A673 (cell line): ENCODE measurements at regions not wholly inside any gene's neighbourhood (a gene's known extent, or its start where the extent isn't known, plus 50 kb on each side); places are given as distances from the start of the nearest gene placed in this dataset.

ENCODE experiments used
- BruUV-seq: library from RNA; stranded (reverse); fragments of 400-500 nt; replicated peaks from 2 replicates; lab custom pipeline; 2021; lab: Mats Ljungman, UMichigan
- CTCF ChIA-PET: fragments of 300-600 bp; sonication (Branson Sonifier 250); formaldehyde crosslinking; loops from one replicate; lab custom pipeline; 2022; ENCODE audit warnings: antibody characterized with exemption; lab: Charles Lee
- POLR2A ChIA-PET: fragments of 300-600 bp; sonication (Branson Sonifier 250); formaldehyde crosslinking; loops from one replicate; lab custom pipeline; 2022; ENCODE audit warnings: antibody characterized with exemption; ENCODE audit not compliant: low non-redundant PET; lab: Charles Lee
- DNase-seq: peaks from one replicate; pipeline ENCODE4 v3.0.0-alpha.2; 2015; ENCODE audit warnings: low spot score
- H3K27ac ChIP-seq: fragments of 200-600 bp; sonication (generic); 2 replicates; pipeline ENCODE4 v1.5.1; 2016; ENCODE audit warnings: mixed run types, low read depth, mild to moderate bottlenecking, mixed read lengths, antibody characterized with exemption, low read length; ENCODE audit not compliant: poor library complexity, severe bottlenecking
- H3K27me3 ChIP-seq: fragments of 200-600 bp; sonication (generic); replicated peaks from 2 replicates; pipeline ENCODE4 v1.6.1; 2017; ENCODE audit warnings: mixed run types, low read depth, mild to moderate bottlenecking, mixed read lengths, antibody characterized with exemption, low read length; ENCODE audit not compliant: insufficient read depth, poor library complexity
- H3K36me3 ChIP-seq: fragments of 200-600 bp; sonication (generic); 2 replicates; pipeline ENCODE4 v1.6.1; 2016; ENCODE audit warnings: mixed run types, mild to moderate bottlenecking, mixed read lengths, antibody characterized with exemption, low read length; ENCODE audit not compliant: insufficient read depth, poor library complexity, severe bottlenecking
- H3K4me1 ChIP-seq: fragments of 200-600 bp; sonication (generic); 2 replicates; pipeline ENCODE4 v1.6.1; 2017; ENCODE audit warnings: mixed run types, mild to moderate bottlenecking, mixed read lengths, antibody characterized with exemption, low read length; ENCODE audit not compliant: insufficient read depth, poor library complexity, severe bottlenecking
- H3K4me3 ChIP-seq: fragments of 200-600 bp; sonication (generic); 2 replicates; pipeline ENCODE4 v1.5.1; 2016; ENCODE audit warnings: low read depth, mixed run types, mild to moderate bottlenecking, mixed read lengths, low read length; ENCODE audit not compliant: poor library complexity, severe bottlenecking
- H3K9me3 ChIP-seq: fragments of 200-600 bp; sonication (generic); 2 replicates; pipeline ENCODE4 v1.6.1; 2016; ENCODE audit warnings: mixed run types, low read depth, mild to moderate bottlenecking, mixed read lengths, antibody characterized with exemption, low read length; ENCODE audit not compliant: poor library complexity, severe bottlenecking
- EZH2 ChIP-seq: fragments of 200-600 bp; sonication (generic); IDR thresholded peaks from 2 replicates; pipeline ENCODE4 v1.6.1; 2017; ENCODE audit warnings: borderline replicate concordance, low read depth, mild to moderate bottlenecking, mixed read lengths, antibody characterized with exemption, low read length; ENCODE audit not compliant: poor library complexity, severe bottlenecking
- intact Hi-C: fragments of 100-400 bp; cut with micrococcal nuclease; formaldehyde crosslinking; loops from one replicate; pipeline ENCODE4 v1.10.0; 2022; ENCODE audit not compliant: unreplicated experiment
- TF ChIP-seq, protein P1 (sequence below): fragments of 300-800, 200-600 bp; sonication (generic); conservative IDR thresholded peaks from 2 replicates; pipeline ENCODE4 v1.5.1; 2017; ENCODE audit warnings: low read depth, mild to moderate bottlenecking, antibody characterized with exemption, low read length, moderate library complexity, mixed read lengths

DNA sequence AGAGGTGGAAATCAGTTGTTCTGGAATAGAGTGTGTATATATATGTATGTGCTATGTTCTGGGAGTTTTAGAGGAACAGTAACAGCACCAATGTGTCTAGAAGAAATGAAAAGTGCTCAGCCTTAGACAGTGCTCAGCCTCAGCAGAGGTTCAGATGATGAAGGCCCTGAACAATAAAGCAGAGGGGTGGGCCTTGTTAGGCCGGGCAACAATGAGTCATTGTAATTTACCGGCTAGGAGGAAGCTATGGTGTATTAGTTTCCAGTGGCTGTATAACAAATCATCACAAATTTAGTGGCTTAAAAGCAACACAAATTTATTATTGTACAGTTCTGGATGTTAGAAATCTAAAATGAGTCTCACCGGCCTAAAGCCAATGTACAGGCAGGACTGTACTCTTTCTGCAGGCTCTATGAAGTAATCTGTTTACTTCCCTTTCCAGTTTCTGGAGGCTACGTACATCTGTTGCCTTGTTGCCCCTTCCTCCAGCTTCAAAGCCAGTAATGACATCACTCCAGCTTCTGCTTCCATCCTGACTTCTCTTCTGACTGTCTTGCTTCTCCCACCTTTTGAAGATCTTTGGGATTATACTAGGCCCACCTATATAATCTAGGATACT, 84.6 kb downstream of the CH25H start:
- BruUV-seq: no TSS peak
- no peaks in the 10 kb centered on the region for H3K9me3 ChIP-seq
- DNase-seq: peak; percentile 11
- no peaks in the 10 kb centered on the region for H3K36me3 ChIP-seq
- CTCF ChIA-PET: no interaction called here
- H3K4me1 ChIP-seq: peaks cover 6% of the 10 kb centered on the region
- POLR2A ChIA-PET: no interaction called here
- no peaks in the 10 kb centered on the region for H3K27me3 ChIP-seq
- intact Hi-C loops: no loop called here
- H3K4me3 ChIP-seq: no peak overlapping the region
- no peak overlapping the region for H3K27ac ChIP-seq
- TF ChIP-seq EZH2: no peak
- TF ChIP-seq, protein P1, sequence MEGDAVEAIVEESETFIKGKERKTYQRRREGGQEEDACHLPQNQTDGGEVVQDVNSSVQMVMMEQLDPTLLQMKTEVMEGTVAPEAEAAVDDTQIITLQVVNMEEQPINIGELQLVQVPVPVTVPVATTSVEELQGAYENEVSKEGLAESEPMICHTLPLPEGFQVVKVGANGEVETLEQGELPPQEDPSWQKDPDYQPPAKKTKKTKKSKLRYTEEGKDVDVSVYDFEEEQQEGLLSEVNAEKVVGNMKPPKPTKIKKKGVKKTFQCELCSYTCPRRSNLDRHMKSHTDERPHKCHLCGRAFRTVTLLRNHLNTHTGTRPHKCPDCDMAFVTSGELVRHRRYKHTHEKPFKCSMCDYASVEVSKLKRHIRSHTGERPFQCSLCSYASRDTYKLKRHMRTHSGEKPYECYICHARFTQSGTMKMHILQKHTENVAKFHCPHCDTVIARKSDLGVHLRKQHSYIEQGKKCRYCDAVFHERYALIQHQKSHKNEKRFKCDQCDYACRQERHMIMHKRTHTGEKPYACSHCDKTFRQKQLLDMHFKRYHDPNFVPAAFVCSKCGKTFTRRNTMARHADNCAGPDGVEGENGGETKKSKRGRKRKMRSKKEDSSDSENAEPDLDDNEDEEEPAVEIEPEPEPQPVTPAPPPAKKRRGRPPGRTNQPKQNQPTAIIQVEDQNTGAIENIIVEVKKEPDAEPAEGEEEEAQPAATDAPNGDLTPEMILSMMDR: no peak

DNA sequence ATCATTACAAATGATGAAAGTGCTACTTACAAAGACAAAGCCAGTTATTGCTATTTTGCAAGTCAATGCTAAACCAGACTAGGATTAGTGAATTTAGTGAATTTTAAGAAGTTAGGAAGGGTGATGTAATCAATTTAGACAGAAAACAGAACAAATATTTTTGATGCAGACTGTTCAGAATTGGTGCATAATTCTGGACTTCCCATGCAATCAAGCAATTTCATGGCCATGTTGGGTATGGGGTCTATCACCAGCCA, 85.4 kb downstream of the CH25H start:
- Histone ChIP-seq H3K4me3 (no peak overlapping the region), H3K36me3 (no peaks in the 10 kb centered on the region), H3K4me1 (peaks cover 6% of the 10 kb centered on the region), H3K9me3 (no peaks in the 10 kb centered on the region), H3K27ac (no peak overlapping the region), H3K27me3 (no peaks in the 10 kb centered on the region)
- TF ChIP-seq, protein P1: no peak
- no peak for TF ChIP-seq EZH2
- ChIA-PET CTCF (no interaction called here), POLR2A (no interaction called here)
- BruUV-seq: no TSS peak
- intact Hi-C loops: no loop called here
- no peak for DNase-seq

DNA sequence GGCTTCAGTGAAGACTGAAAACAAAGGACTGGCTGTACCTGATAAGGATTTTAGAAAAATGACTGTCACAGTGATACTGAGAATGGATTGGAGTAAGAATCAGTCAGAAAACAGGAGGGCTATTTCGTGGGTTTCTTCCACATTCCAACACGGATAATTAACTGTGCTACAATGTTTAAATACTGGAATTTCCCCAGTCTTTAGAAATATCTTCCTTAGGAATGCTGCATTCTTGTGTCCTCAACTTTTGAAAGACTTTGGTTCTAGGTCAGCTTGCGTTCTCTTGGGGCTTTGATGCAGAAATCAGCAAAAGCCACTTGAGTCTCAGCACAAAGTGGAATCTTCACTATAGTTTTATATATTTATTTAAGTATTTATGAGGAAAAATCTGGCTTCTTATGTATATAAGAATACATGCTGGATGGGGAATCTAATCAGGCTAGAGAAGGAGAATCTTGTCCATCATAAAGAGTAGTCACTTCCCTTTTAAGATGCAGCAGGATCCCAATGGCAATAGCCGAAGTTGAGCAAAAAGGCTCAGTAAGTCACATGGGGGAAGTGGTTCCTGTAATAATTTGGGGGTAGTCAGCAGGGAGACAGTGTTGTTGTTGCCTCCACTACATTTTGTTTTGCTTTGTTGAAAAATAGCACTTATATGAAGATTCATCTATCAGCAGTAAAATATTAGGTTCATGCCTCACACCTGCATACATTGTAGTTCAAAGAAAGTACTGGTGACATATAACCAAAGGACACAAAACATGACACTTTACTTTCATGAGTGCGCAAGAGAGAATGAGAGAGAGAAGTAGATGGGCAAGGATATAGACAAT, 86.0 kb downstream of the CH25H start:
- TF ChIP-seq, protein P1: no peak
- TF ChIP-seq EZH2: no peak
- ChIA-PET CTCF (no interaction called here), POLR2A (no interaction called here)
- BruUV-seq: no TSS peak
- Histone ChIP-seq H3K27ac (no peak overlapping the region), H3K4me3 (no peak overlapping the region), H3K27me3 (no peaks in the 10 kb centered on the region), H3K9me3 (no peaks in the 10 kb centered on the region), H3K4me1 (peaks cover 6% of the 10 kb centered on the region), H3K36me3 (no peaks in the 10 kb centered on the region)
- intact Hi-C loops: no loop called here
- no peak for DNase-seq
